ENCODE measurements at regions not wholly inside any gene's neighbourhood (a gene's known extent, or its start where the extent isn't known, plus 50 kb on each side); places are given as distances from the start of the nearest gene placed in this dataset.

- TF ChIP-seq CTCF (IDR thresholded peaks at IDR 0.05) (no peak), POLR2A (IDR thresholded peaks at IDR 0.05) (no peak)
Measured at GRCh38 chr12:32051511-32052211, 55.0 kb upstream of the BICD1 start.
